ENCODE measurements at regions not wholly inside any gene's neighbourhood (a gene's known extent, or its start where the extent isn't known, plus 50 kb on each side); places are given as distances from the start of the nearest gene placed in this dataset.

DNA sequence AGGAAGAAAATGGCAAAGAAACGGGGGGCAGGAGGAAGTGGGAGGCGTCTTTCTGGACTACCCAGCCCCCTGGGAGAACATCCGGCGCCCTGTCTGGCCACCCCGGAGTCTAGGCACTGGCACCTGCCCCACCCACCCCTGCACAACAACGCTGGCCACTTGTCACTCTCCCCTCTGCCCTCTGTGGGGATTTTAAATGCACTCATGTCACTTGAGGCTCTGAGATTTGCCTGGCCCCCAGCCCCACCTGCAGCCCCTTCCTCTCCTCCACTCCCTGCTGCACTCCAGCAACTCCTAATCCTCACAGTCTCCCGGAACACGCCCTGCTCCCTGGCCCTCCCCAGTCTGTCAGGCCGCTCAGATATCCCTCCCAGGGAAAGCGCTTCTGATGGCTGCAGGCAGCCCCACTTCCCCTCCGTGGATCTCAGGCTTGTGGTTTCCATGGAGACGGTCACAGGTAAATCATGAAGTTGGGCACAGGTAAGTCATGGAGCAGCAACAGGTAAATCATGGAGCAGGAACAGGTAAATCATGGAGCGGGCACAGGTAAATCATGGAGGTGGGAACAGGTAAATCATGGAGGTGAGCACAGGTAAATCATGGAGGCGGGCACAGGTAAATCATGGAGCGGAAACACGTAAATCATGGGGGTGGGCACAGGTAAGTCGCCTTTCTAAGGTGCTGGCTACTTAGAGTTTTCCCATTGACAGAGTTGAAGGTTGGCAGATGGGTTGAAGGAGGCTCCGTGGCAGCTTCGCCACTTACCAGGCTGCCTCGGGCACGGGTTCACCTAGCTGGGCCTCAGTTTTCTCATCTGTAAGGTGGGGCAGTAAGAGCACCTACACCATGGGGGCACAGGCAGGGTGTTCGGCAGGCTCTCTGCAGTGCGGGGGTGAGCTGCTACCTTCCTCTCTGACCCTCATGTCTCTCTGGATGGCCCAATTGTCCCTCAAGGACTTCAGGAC lies 79.0 kb upstream of the SHISAL1 start:
- H3K9ac ChIP-seq: no peak overlapping the region
- TF ChIP-seq, protein P1, sequence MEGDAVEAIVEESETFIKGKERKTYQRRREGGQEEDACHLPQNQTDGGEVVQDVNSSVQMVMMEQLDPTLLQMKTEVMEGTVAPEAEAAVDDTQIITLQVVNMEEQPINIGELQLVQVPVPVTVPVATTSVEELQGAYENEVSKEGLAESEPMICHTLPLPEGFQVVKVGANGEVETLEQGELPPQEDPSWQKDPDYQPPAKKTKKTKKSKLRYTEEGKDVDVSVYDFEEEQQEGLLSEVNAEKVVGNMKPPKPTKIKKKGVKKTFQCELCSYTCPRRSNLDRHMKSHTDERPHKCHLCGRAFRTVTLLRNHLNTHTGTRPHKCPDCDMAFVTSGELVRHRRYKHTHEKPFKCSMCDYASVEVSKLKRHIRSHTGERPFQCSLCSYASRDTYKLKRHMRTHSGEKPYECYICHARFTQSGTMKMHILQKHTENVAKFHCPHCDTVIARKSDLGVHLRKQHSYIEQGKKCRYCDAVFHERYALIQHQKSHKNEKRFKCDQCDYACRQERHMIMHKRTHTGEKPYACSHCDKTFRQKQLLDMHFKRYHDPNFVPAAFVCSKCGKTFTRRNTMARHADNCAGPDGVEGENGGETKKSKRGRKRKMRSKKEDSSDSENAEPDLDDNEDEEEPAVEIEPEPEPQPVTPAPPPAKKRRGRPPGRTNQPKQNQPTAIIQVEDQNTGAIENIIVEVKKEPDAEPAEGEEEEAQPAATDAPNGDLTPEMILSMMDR (IDR thresholded peaks at IDR 0.05): no peak
- no peak overlapping the region for H3K4me2 ChIP-seq (ENCODE audit: low read length)
- no peak overlapping the region for H3K4me3 ChIP-seq (ENCODE audit: low read depth, low read length)
- H3K27me3 ChIP-seq (ENCODE audit: control insufficient read depth, insufficient read depth, low read length): no peaks in the 10 kb centered on the region
- no peaks in the 10 kb centered on the region for H3K79me2 ChIP-seq
- H3K36me3 ChIP-seq (ENCODE audit: control insufficient read depth, insufficient read depth, low read length): no peaks in the 10 kb centered on the region
- H3K4me1 ChIP-seq: no peaks in the 10 kb centered on the region
- no peaks in the 10 kb centered on the region for H3K9me3 ChIP-seq (ENCODE audit: control insufficient read depth, low read length)
- no peak overlapping the region for H3K27ac ChIP-seq
- no peak overlapping the region for H2AFZ ChIP-seq

DNA sequence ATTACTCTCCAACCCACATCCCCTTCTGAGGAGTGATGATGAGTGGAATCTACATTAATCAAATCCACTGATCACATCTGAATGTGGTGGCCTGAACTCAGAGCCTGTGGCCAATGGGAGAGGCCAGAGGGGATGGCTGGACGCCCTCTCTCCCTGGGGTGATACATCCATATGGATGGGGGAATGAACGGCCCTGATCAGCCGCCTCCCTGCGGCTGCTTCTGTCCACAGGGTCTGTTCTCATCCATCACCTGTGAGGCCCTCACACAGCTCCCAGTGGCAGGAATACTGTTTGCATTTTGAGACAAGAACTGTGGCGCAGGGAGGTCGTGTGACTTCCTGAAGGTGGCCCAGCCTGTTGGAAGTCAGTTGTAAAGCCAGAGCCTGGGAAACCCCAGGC lies 78.3 kb upstream of the SHISAL1 start:
- Histone ChIP-seq H3K4me3 (ENCODE audit: low read depth, low read length) (no peak overlapping the region), H3K4me1 (no peaks in the 10 kb centered on the region), H3K27me3 (ENCODE audit: control insufficient read depth, insufficient read depth, low read length) (no peaks in the 10 kb centered on the region), H3K9ac (no peak overlapping the region), H3K27ac (no peak overlapping the region), H3K36me3 (ENCODE audit: control insufficient read depth, insufficient read depth, low read length) (no peaks in the 10 kb centered on the region), H3K4me2 (ENCODE audit: low read length) (no peak overlapping the region), H3K79me2 (no peaks in the 10 kb centered on the region), H3K9me3 (ENCODE audit: control insufficient read depth, low read length) (no peaks in the 10 kb centered on the region), H2AFZ (no peak overlapping the region)
- TF ChIP-seq, protein P1 (IDR thresholded peaks at IDR 0.05): no peak

DNA sequence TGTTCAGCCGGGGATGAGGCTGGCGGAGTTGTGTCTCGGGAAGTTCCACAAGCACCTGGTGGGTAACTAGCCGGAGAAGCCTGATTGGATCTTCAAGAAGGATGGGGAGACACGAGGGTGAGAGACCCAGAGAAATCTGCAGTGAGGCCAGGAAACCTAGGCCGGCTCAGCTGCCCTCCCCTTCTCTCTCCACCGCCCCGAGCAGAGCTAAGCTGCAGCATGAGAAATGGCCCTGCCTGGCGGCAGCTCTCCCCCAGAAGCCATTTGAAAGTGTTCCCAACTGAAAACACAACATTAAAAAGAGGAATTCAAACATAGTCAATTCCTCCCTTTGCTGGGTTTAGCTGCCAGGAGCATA lies 77.8 kb upstream of the SHISAL1 start:
- no peaks in the 10 kb centered on the region for H3K36me3 ChIP-seq (ENCODE audit: control insufficient read depth, insufficient read depth, low read length)
- H3K4me2 ChIP-seq (ENCODE audit: low read length): no peak overlapping the region
- no peaks in the 10 kb centered on the region for H3K9me3 ChIP-seq (ENCODE audit: control insufficient read depth, low read length)
- no peaks in the 10 kb centered on the region for H3K79me2 ChIP-seq
- H3K27ac ChIP-seq: no peak overlapping the region
- TF ChIP-seq, protein P1 (IDR thresholded peaks at IDR 0.05): no peak
- no peaks in the 10 kb centered on the region for H3K27me3 ChIP-seq (ENCODE audit: control insufficient read depth, insufficient read depth, low read length)
- no peak overlapping the region for H3K9ac ChIP-seq
- H2AFZ ChIP-seq: no peak overlapping the region
- no peak overlapping the region for H3K4me3 ChIP-seq (ENCODE audit: low read depth, low read length)
- no peaks in the 10 kb centered on the region for H3K4me1 ChIP-seq

DNA sequence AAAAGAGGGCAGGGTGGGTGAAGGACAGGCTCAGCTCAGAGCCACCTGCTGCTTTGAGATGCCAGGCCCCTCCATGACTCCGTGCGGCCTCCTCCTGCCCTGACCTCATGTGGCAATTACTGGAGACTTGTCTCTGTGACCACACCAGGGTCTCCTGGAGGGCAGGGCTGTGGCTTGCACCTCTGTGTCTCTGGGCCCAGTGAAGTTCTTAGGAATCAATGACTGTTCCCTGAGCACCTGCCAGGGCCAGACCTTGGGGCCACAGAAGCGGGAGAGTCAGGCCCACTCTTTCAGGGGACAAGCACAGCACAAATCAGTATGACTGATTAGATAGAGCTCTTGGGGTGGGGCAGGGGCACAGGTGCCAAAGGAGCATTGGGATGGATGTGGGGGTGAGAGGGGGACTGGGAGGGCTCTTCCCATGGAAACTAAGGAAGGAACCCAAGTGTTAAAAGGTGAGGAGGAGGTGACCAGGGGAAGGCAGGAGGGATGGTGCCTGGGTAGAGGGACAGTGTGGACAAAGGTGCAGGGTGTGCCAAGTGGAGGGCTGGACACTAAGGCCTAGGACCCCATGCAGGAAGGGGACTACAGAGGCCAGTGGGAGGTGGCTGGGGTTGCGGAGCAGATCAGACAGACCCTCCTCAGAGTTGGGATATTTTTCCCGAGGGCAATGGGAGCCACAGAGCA lies 77.3 kb upstream of the SHISAL1 start:
- Histone ChIP-seq H3K4me3 (ENCODE audit: low read depth, low read length) (no peak overlapping the region), H3K79me2 (no peaks in the 10 kb centered on the region), H2AFZ (no peak overlapping the region), H3K4me1 (no peaks in the 10 kb centered on the region), H3K9ac (no peak overlapping the region), H3K36me3 (ENCODE audit: control insufficient read depth, insufficient read depth, low read length) (no peaks in the 10 kb centered on the region), H3K27me3 (ENCODE audit: control insufficient read depth, insufficient read depth, low read length) (no peaks in the 10 kb centered on the region), H3K9me3 (ENCODE audit: control insufficient read depth, low read length) (no peaks in the 10 kb centered on the region), H3K4me2 (ENCODE audit: low read length) (no peak overlapping the region), H3K27ac (no peak overlapping the region)
- TF ChIP-seq, protein P1 (IDR thresholded peaks at IDR 0.05): no peak

Data from parathyroid adenoma (tissue), 2 donors.